Gastrocnemius medialis (tissue), 4 donors: ENCODE measurements at regions not wholly inside any gene's neighbourhood (a gene's known extent, or its start where the extent isn't known, plus 50 kb on each side); places are given as distances from the start of the nearest gene placed in this dataset.

Experiments used
- POLR2A ChIP-seq, 2 donors: fragments of 450-650 bp; IDR thresholded peaks; one replicate each; pipeline ENCODE4 v1.6.1; 2017; ENCODE audit warnings: antibody characterized with exemption in 2 of 2, mild to moderate bottlenecking in 2 of 2, moderate library complexity in 2 of 2
- TF ChIP-seq, protein P1 (sequence below), 5 experiments: fragments of 450-650 bp in 3 of 5; fragments of 200-600 bp in 2 of 5; sonication (generic) in 2 of 5; IDR thresholded peaks in 4 of 5; conservative IDR thresholded peaks in 1 of 5; 1 replicate in 4 of 5; 2 replicates in 1 of 5; pipeline ENCODE4 v1.5.1; 2016 to 2019; ENCODE audit warnings: antibody characterized with exemption in 5 of 5, mild to moderate bottlenecking in 3 of 5, moderate library complexity in 3 of 5

DNA sequence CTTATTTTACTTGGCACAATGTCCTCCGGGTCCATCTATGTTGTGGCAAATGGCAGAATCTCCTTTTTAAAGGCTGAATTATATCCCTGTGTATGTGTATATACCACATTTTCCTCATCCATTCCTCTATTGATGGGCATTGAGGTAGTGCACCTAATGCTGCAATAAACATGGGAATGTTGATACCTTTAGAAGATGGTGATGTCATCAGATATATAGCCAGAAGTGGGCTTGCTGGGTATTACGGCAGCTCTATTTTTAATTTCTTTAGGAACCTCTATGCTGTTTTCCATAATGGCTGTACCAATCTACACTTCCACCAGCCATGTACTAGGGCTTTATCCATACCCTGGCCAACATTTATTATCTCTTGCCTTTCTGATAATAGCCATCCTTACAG lies 315.7 kb downstream of the FOXA2 start:
- TF ChIP-seq, protein P1, sequence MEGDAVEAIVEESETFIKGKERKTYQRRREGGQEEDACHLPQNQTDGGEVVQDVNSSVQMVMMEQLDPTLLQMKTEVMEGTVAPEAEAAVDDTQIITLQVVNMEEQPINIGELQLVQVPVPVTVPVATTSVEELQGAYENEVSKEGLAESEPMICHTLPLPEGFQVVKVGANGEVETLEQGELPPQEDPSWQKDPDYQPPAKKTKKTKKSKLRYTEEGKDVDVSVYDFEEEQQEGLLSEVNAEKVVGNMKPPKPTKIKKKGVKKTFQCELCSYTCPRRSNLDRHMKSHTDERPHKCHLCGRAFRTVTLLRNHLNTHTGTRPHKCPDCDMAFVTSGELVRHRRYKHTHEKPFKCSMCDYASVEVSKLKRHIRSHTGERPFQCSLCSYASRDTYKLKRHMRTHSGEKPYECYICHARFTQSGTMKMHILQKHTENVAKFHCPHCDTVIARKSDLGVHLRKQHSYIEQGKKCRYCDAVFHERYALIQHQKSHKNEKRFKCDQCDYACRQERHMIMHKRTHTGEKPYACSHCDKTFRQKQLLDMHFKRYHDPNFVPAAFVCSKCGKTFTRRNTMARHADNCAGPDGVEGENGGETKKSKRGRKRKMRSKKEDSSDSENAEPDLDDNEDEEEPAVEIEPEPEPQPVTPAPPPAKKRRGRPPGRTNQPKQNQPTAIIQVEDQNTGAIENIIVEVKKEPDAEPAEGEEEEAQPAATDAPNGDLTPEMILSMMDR (IDR thresholded peaks at IDR 0.05 in 4 of 5, conservative IDR thresholded peaks at IDR 0.05 in 1 of 5), result no peak
- no peak for TF ChIP-seq POLR2A (IDR thresholded peaks at IDR 0.05)
